Lower lobe of right lung (tissue), 2 donors: ENCODE measurements at regions not wholly inside any gene's neighbourhood (a gene's known extent, or its start where the extent isn't known, plus 50 kb on each side); places are given as distances from the start of the nearest gene placed in this dataset.

Experiments used
- ATAC-seq, 2 donors: fragments of 200-7000 bp; cut with Tn5 transposase; one replicate each; pipeline ENCODE4 v1.9.1; 2020 to 2022; ENCODE audit warnings: mild to moderate bottlenecking in 2 of 2, moderate library complexity in 2 of 2
- DNase-seq: peaks from one replicate; pipeline ENCODE4 v3.0.0-alpha.2; 2020
- H3K27ac ChIP-seq: fragments of 200-600 bp; one replicate; pipeline ENCODE4 v1.8.0; 2022
- H3K27me3 ChIP-seq: fragments of 200-600 bp; one replicate; pipeline ENCODE4 v1.8.0; 2022; ENCODE audit warnings: low read depth
- H3K36me3 ChIP-seq: fragments of 200-600 bp; one replicate; pipeline ENCODE4 v1.8.0; 2022; ENCODE audit warnings: mild to moderate bottlenecking
- H3K4me1 ChIP-seq: fragments of 200-600 bp; one replicate; pipeline ENCODE4 v1.8.0; 2022
- H3K4me3 ChIP-seq: fragments of 200-600 bp; one replicate; pipeline ENCODE4 v1.8.0; 2022; ENCODE audit warnings: mild to moderate bottlenecking
- H3K9me3 ChIP-seq: fragments of 200-600 bp; one replicate; pipeline ENCODE4 v1.8.0; 2022
- CTCF ChIP-seq: fragments of 200-600 bp; IDR thresholded peaks from one replicate; pipeline ENCODE4 v1.8.0; 2022; ENCODE audit warnings: antibody characterized with exemption, mild to moderate bottlenecking
- intact Hi-C: fragments of 100-400 bp; cut with DNase I; formaldehyde crosslinking; loops from one replicate; pipeline ENCODE4 v1.11.0; 2022
- donor health status: DM: no; HTN: yes; CAD: no; lungs with severe emphysema.

GRCh38 chr6:147858421-147858820 lies 349.9 kb downstream of the SAMD5 start:
- no peaks in the 10 kb centered on the region for H3K36me3 ChIP-seq
- TF ChIP-seq CTCF: no peak
- no peaks in the 10 kb centered on the region for H3K9me3 ChIP-seq
- H3K4me1 ChIP-seq: no peaks in the 10 kb centered on the region
- no peak overlapping the region for H3K4me3 ChIP-seq
- intact Hi-C loops: no loop called here
- no peak for DNase-seq
- no peaks in the 10 kb centered on the region for H3K27me3 ChIP-seq
- no peak for ATAC-seq
- no peak overlapping the region for H3K27ac ChIP-seq

- intact Hi-C loops: no loop called here
These were observed 350.6 kb downstream of the SAMD5 start for GRCh38 chr6:147859071-147859470.

GRCh38 chr6:147861696-147862095 lies 353.2 kb downstream of the SAMD5 start:
- Histone ChIP-seq H3K4me1 (no peaks in the 10 kb centered on the region), H3K9me3 (no peaks in the 10 kb centered on the region), H3K36me3 (no peaks in the 10 kb centered on the region), H3K27me3 (no peaks in the 10 kb centered on the region), H3K27ac (no peak overlapping the region), H3K4me3 (no peak overlapping the region)
- no peak for ATAC-seq
- intact Hi-C loops: no loop called here
- no peak for DNase-seq
- no peak for TF ChIP-seq CTCF

More at GRCh38 chr6:147859071-147859470, 350.6 kb downstream of the SAMD5 start:
- Histone ChIP-seq H3K4me3 (no peak overlapping the region), H3K27ac (no peak overlapping the region), H3K9me3 (no peaks in the 10 kb centered on the region), H3K27me3 (no peaks in the 10 kb centered on the region), H3K4me1 (no peaks in the 10 kb centered on the region), H3K36me3 (no peaks in the 10 kb centered on the region)
- ATAC-seq (no peak), DNase-seq (no peak)
- no peak for TF ChIP-seq CTCF

- H3K9me3 ChIP-seq: no peaks in the 10 kb centered on the region
- no peaks in the 10 kb centered on the region for H3K36me3 ChIP-seq
- DNase-seq: no peak
- H3K27ac ChIP-seq: no peak overlapping the region
- peaks cover 8% of the 10 kb centered on the region for H3K4me1 ChIP-seq
- H3K27me3 ChIP-seq: no peaks in the 10 kb centered on the region
- H3K4me3 ChIP-seq: no peak overlapping the region
- intact Hi-C loops: no loop called here
- ATAC-seq: no peak
- TF ChIP-seq CTCF: no peak
These were observed 359.1 kb downstream of the SAMD5 start for GRCh38 chr6:147867433-147868226.

- no peak overlapping the region for H3K27ac ChIP-seq
These were observed 360.1 kb downstream of the SAMD5 start for GRCh38 chr6:147868427-147869190.

More at GRCh38 chr6:147868427-147869190, 360.1 kb downstream of the SAMD5 start:
- ATAC-seq: no peak
- Histone ChIP-seq H3K9me3 (no peaks in the 10 kb centered on the region), H3K4me1 (peaks cover 8% of the 10 kb centered on the region), H3K36me3 (no peaks in the 10 kb centered on the region), H3K27me3 (no peaks in the 10 kb centered on the region), H3K4me3 (no peak overlapping the region)
- TF ChIP-seq CTCF: no peak
- DNase-seq: no peak
- intact Hi-C loops: no loop called here
